Medulla oblongata (tissue), 1 donor: ENCODE measurements at regions not wholly inside any gene's neighbourhood (a gene's known extent, or its start where the extent isn't known, plus 50 kb on each side); places are given as distances from the start of the nearest gene placed in this dataset.

ENCODE experiments used
- DNase-seq: peaks from one replicate; pipeline ENCODE4 v3.0.0-alpha.2; 2015; ENCODE audit errors: extremely low spot score

DNA sequence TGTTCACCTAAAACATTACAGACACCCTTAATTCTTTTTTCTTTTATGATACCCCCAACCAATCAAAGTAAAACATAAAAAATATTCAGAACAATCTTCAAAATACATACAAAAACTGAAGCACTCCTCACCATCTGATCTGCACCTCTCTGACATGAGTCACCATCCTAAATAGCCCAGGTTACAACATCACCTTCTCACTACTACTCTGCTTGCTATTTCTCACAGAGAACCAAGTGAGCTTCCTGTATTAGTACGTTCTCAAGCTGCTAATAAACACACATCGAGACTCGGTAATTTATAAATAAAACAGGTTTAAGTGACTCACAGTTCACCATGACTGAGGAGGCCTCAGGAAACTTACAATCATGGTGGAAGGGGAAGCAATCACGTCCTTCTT is 183.5 kb downstream of the CBLN2 start:
- no peak for DNase-seq

DNA sequence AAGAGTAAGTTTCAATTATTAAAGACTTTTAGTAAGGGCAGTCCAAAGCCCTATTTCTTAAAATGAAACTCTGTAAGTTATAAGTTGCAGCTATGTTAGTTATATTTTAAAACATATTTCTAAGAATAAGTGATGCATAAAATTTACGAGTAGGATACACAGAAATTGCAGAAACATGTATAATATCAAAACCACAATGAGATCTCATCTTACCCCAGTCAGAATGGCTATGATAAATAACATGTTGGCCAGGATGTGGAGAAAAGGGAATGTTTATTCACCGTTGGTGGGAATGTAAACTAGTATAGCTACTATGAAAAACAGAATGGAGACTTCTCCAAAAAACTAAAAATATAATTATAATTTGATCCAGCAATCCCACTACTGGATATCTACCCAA is 201.2 kb downstream of the CBLN2 start:
- DNase-seq, result no peak

DNA sequence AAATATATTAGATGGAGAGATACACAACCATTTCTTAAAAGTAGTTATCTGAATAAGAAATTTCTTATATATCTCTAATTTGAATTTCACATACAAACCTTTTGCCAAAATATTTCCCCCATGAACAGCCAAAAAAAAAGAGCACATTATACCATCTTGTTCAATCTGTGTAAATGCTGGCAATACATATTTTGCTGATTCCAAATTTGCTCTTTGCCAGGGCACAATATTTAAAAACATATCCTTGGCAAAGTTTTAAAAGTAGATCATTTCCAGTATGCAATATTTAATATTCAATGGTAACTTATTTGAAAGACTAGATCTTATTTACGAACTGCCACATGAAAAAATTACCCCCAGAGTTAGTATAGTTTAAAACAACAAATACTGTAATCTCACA is 204.2 kb downstream of the CBLN2 start:
- no peak for DNase-seq

DNA sequence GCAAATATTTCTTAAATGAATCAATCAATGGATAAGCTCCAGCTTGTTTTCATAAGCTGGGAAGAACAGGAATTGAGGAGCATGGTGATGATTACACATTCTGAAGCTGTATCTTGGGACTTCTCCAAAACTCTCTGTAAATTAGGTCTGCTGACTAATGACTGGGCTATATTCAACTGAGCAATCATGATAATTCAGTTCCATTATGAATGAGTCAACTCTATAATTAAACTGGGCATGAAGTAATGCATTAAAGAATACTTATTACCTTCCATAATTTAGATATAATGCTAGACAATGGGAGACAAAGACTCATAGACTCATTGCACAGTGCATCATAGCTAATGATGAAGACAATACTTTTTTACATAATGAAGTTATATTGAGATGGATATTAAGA is 207.4 kb downstream of the CBLN2 start:
- DNase-seq, result no peak

DNA sequence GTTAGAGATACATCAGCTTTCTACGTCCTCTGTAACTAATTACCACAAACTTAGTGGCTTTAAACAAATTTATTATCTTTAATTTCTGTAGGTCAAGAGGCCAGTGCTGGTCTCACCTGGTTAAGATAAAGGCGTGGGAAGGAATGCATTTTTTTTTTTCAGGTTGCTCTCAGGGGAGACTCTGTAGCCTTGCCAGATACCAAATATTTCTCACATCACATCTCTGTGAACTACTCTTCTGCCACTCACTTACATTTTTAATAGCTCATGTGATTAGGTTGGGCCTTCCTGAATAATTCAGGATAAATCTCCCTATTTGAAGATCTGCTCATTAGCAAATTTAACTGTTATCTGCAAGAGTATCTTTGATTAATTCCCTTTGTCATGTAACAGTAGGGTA is 214.6 kb downstream of the CBLN2 start:
- no peak for DNase-seq

DNA sequence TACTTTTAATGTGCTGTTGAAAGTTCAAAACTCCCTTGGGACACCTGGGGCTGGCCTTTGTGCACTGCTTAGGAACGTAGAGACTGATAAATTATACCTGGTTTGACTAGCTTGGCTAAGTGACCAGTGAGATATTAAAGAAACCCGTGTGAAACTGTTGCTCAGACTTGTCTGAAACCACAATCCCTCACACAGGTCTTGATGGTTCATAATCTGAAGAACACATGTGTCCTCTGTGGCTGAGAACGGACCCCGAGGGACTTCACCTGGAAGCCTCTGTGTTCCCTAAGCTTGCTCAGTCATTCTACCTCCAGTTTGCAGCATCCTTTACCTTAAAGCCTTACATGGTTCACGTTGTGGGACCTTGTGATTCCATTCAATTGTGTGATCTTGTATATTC is 218.8 kb downstream of the CBLN2 start:
- no peak for DNase-seq

DNA sequence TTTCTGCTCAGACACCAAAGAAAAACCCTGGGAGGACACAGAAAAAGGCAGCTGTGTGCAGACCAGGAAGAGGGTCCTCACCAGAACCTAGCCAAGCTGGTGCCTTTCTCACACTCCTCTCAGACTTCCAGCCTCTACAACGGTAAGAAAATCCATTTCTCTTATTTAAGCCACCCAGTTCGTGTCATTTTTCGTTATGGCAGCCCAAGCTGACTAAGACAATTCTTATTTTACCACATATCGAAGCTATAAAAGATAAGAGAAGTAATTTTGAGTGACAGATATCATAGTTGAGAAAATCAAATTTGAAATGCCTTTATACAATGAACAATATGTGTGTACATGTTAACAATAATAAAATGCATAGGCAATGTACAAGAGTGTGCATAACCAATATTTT is 219.5 kb downstream of the CBLN2 start:
- DNase-seq, result no peak

DNA sequence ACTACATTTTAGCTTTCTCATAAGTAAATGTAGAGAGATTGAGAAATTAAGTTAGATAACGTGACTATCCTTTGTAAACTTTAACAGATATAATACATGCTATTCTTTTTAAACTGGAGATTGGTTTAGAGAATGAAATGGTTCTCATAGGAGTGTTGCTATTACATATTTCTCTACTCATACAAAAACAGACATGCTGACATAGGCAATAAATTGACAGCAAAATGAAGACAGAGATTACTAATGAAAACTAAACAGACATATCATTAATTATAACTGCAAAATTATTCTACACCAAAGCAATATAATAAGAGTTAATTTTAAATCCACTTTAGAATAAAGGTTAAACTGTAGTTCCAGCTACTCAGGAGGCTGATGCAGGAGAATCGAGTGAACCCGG is 227.6 kb downstream of the CBLN2 start:
- no peak for DNase-seq

DNA sequence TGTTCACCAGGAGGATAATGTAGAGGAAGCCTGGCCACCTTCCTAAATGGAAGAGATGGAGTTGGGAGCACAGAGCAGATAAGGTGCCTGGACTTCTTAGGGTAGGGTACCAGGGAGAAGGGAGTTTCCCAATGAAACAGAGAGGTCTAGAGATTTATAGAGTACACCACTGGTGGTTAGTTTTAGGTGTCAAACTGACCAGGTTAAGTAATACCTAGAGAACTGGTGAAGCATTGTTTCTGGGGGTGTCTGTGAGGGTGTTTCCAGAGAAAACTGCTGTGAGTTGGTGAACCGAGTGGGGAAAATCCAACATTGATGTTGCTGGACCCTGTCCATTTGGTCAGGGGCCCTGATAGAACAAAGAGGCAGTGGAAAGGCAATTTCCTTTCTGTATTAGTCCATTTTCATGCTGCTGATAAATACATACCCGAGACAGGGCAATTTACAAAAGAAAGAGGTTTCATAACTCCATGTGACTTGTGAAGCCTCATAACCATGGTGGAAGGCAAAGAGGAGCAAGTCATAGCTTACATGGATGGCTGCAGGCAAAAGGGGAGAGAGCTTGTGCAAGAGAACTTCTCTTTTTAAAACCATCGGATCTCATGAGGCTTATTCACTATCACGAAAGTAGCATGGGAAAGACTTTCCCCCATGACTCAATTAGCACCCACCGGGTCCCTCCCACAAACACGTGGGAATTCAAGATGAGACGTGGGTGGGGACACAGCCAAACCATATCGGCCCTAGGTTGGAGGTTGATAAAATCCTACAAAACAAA is 260.8 kb downstream of the CBLN2 start:
- DNase-seq, result no peak

DNA sequence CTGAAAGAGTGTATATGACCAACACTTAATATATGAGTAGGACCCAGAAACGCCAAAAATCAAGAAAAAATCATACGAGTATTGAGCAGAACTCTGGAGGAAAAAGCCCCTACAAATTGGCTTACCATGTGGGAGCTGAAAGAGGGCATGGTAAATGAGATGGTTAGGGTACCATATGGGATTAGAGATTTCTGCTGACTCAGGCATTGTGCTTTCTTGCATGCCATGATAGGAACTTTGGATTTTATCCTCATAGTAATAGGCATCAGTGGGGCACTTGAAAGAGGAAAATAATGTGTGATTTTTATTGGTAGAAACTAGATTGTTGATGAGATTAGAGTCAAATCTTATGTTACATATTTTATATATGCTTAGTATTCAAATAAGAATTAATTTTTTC is 271.1 kb downstream of the CBLN2 start:
- no peak for DNase-seq

DNA sequence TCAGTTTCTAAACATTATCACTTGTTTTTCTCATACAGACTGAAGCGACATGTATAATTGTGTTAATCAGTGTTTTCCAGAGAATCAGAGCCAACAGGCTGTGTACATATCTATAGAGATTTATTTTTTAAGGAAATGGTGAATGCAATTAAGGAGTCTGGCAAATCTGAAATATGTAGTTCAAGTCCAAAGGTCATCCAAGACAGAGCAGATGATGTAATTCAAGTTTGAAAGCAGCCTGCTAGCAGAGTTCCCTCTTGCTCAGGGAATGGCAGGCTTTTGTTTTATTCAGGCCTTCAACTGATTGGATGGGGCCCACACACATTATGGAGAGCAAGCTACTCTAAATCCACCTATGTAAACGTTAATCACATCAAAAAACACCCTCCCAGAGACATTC is 282.6 kb downstream of the CBLN2 start:
- no peak for DNase-seq

DNA sequence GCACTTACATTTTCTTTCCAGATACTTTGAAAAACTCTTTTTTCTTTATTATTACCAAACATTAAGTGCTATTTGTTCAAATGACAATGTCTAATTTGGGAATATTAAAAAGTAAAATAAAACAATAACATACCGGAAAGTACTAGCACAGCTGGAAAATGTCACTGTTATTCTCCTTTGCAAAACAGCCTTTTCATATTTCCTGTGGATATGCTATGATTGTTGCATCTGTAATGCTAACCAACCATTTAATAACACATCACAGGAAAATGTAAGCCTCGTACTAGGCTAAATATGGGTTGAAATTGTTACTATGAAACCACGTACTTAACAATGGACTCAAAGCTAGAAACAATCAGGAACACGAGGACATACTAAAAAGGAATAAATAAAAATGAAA is 298.1 kb downstream of the CBLN2 start:
- no peak for DNase-seq

DNA sequence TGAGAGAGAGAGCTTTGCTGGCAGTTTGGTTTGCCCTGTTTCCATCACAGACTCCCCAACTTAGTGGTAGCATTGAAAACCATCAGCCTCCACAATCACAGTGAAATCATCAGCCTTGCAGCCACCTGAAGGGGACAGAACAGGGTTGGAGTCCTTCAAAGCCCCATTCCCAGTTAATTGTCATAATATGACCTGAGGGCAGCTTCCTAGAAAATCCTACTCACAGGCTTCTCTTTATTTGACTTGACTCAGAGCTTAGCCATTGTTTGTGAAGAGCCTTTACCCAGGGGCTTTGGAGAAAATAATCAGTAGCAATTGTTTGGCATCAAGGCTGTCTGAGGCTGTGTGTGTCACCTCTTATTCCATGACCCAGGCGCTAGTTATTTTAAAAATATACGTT is 308.7 kb downstream of the CBLN2 start:
- DNase-seq, result no peak

DNA sequence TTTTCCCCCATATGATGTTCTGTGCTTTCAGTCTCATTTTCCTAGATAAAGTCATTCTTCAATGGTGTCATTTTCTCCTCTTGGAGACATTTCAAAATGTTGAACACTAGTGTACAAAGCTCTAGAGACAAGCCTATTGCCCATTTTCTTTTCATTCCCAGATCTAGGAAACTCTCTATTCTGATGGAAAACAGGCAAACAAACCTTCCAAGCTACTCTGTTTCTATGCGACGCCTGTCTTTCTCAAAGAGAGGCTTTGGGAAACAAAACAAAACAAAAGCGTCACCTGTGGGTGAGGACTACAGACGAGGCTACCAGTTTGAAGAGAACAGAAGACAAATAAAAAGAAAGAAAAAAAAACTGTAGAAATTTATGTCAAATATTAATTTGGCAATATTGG is 311.0 kb downstream of the CBLN2 start:
- DNase-seq, result peak; percentile 25

DNA sequence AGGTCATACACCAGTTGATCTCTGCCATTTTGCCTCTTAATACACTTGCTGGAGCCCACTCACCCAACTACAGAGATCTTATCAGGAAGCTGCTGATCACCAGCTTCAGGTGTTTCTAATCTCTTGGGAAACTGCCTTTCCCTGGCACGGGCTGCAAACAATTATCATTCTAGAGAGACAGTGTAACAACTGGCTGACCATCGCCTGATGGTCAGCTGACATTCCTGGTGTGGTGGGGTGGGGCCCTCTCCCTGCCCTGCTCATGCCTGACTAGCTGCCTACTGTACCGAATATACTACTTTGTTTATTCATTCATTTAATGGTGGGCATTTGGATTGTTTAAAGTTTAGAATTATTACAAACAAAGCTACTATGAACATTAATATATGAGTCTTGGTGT is 311.5 kb downstream of the CBLN2 start:
- DNase-seq, result no peak

DNA sequence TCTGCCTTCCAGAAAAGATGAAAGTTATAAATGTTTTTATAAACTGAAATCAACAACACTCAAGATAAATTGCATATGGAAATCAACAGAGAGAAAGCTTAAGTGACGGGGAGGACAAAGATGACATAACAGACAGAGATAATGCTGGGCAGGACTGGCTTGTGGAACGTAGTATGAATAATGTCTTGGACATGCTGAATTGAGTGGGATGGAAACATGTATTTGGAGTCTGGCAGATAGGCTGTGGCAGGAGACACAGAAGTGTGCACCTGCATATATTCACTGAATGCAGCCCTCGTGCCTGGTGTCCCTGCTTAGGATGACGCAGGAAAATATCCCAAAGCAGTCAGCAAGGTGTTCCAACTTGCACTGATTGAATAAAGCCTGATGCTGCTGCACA is 318.2 kb downstream of the CBLN2 start:
- no peak for DNase-seq

DNA sequence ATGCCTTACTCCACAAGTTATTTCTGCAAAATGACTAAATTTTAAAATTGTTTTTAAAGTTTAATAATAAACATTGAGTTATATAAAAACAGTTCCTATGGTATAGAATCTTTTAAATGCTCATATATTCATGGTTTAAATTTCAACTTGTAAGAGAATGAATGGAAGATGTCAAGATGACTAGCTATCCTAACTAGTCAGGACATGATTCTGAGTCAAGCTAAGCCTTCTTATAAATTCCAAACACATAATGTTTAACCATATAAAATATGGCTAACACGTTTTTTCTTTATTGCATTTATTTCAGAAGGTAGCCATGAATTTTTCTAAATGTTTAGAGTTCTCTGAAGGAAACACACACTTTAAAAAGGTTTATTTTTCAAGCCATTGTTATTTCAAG is 320.4 kb downstream of the CBLN2 start:
- no peak for DNase-seq

DNA sequence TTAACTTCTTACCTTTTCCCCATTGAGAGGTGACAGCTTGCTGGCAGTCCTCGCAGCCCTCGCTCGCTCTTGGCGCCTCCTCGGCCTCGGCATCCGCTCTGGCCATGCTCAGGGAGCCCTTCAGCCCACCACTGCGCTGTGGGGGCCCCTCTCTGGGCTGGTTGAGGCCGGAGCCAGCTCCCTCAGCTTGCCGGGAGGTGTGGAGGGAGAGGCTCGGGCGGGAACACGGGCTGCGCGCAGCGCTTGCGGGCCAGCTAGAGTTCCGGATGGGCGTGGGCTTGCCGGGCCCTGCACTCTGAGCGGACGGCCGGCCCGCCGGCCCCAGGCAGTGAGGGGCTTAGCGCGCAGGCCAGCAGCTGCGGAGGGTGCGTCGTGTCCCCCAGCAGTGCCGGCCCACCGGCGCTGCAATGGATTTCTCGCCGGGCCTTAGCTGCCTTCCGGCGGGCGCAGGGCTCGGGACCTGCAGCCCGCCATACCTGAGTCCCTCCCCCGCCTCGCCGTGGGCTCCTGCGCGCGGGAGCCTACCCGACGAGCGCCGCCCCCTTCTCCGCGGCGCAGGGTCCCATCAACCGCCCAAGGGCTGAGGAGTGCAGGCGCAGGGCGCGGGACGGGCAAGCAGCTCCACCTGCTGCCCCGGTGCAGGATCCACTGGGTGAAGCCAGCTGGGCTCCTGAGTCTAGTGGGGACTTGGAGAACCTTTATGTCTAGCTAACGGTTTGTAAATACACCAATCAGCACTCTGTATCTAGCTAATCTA is 335.0 kb downstream of the CBLN2 start:
- DNase-seq, result no peak

DNA sequence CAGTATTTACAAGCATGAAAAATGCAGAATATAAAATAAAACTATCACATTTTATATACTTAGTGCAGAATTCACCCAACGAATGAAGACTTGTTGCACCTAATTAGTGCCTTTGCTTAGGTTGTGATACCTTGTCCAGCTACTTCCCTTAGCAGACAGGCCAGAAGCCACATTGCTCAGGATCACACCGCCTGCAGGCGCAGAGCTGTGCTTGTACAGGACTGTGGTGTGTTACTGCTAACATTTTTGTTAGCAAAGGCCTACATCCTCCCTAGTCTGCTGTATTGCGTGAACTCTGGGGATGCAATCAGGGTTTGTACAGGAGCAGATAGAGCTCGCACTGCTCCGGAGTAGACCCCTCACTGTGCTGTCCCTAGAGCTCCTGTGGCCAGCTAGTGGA is 336.9 kb downstream of the CBLN2 start:
- no peak for DNase-seq

DNA sequence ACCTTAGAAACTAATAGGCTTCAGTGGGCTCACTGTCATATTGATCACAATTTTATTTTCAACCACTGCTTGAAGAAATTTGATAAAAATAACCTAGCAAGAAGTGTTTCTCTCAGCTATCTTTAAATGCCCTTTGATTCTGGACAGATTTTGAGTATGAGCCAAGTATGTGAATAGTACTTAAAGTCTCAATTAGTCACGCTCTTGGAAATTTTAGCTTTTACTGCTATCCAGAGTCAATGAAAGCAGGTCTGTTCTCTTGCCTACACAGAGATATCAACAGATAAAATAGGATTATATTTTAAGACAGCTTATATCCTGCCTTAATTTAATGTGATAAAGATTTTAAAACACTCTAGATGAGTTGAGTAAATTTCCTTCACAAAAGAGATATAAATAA is 337.3 kb downstream of the CBLN2 start:
- DNase-seq, result no peak

DNA sequence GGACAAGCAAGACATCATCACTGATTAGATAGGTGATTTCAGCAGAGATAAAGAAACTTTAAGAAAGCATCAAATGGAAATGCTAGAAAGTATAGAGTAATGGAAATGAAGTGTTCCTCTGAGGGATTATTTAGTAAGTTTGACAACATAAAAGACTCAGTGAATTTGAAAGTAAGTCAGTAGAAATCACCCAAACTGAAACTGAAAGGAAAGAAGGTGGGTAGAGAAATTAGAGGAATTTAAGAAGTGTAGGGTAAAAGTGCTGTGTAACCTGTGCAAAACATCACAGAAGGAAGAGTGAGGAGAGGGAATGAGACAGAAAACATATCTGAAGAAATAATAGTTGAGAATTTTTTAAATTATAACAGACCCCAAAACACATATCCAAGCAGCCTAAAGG is 343.1 kb downstream of the CBLN2 start:
- no peak for DNase-seq

DNA sequence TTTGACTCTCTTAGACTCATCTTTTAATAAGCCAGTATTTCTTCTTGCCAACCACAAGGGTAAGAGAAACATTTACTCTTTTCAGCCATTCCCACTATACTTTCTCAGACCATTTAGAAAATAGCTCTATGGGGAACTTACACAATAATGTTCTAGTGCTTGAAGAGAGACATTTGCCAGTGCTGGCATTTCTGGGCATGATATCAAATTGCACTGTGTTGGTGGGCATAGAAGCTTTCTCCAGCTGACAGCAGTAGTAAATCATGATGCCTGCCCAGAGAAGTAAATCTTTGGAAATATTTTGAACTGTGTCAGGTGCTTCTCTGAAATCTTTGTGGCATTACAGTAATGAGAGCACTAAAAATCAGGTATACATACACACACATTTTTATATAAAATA is 346.6 kb downstream of the CBLN2 start:
- peak; percentile 27 for DNase-seq

DNA sequence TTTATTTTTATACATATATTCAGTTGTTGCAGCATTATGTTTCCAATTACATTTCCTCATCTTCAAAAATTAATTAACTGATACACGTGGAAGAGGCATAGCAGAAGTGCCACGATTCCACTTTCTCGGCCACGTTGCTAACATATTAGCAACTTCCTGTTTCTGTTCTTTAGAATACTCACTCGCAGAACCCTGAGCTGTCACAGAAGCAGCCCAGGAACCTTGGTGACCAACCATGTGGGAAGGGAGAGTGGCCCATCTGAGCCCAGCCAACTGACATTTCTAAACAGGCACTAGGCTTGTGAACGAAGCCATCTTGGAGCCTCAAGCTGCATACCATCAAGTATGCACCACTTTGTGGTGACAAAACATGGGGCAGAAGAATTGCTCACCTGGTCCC is 350.1 kb downstream of the CBLN2 start:
- no peak for DNase-seq

DNA sequence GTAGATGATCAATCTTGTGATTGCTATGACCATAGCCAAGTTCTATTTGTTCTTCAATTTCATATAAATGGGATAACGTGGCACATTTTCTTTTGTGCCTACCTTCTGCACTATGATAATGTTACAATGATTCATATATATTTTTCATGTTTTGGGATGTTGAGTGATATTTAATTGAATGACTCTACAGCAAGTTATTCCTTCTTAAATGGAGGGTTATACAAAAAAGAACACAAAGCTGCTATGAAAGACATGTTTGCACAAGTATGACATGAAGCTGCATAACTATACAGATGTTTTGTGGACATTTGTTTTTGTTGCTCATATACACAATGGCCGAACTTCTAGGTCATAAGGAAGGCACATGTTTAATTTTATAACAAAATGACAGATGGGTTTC is 356.2 kb downstream of the CBLN2 start:
- DNase-seq, result no peak
